ENCODE measurements at regions not wholly inside any gene's neighbourhood (a gene's known extent, or its start where the extent isn't known, plus 50 kb on each side); places are given as distances from the start of the nearest gene placed in this dataset.

DNA sequence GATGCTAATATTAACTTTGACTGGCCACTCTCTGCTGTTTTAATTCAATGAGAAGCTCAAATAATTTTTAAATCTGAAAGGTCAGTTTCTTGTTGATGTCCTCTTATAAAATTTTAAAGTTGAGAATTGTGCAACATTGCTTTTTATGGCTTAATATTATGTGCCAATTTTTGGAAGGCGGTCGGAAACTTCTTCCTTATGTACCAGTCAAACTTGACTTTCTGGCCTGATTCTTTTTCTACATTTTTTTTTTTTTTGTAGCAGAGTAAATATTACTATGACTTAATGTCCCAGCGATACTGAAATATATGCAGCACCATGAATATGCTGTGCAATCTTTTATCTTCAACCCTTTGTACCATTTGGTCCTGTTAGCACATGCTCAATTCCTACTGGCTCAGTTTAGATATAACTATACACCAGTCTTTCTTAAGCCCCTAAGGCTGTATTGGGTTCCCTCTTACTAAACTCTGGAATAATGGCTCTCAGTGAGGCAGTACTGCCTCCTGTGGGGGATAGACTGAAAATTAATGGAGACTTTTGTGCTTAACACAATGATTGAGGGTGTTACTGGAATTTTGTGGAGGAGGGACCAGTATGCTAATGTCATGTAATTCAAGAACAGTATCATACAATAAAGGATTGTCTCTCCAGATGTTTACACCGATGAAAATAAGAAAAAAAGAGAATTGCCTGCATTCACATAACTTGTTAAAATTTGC, 156.4 kb upstream of the SYNCRIP start (continued):
- TF ChIP-seq, protein P1, sequence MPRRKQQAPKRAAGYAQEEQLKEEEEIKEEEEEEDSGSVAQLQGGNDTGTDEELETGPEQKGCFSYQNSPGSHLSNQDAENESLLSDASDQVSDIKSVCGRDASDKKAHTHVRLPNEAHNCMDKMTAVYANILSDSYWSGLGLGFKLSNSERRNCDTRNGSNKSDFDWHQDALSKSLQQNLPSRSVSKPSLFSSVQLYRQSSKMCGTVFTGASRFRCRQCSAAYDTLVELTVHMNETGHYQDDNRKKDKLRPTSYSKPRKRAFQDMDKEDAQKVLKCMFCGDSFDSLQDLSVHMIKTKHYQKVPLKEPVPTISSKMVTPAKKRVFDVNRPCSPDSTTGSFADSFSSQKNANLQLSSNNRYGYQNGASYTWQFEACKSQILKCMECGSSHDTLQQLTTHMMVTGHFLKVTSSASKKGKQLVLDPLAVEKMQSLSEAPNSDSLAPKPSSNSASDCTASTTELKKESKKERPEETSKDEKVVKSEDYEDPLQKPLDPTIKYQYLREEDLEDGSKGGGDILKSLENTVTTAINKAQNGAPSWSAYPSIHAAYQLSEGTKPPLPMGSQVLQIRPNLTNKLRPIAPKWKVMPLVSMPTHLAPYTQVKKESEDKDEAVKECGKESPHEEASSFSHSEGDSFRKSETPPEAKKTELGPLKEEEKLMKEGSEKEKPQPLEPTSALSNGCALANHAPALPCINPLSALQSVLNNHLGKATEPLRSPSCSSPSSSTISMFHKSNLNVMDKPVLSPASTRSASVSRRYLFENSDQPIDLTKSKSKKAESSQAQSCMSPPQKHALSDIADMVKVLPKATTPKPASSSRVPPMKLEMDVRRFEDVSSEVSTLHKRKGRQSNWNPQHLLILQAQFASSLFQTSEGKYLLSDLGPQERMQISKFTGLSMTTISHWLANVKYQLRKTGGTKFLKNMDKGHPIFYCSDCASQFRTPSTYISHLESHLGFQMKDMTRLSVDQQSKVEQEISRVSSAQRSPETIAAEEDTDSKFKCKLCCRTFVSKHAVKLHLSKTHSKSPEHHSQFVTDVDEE (CRISPR knock-in tag; IDR thresholded peaks at IDR 0.05), result no peak
- TF ChIP-seq ZC3H10 (CRISPR knock-in tag; IDR thresholded peaks at IDR 0.05) (no peak), ZNF8 (CRISPR knock-in tag; IDR thresholded peaks at IDR 0.05) (no peak), CREB5 (CRISPR knock-in tag; IDR thresholded peaks at IDR 0.05; ENCODE audit: low read depth) (no peak), ESRRG (CRISPR knock-in tag; IDR thresholded peaks at IDR 0.05) (no peak), TOX (CRISPR knock-in tag; IDR thresholded peaks at IDR 0.05; ENCODE audit: borderline replicate concordance) (no peak), ISL1 (CRISPR knock-in tag; IDR thresholded peaks at IDR 0.05) (no peak), ZFP3 (CRISPR knock-in tag; IDR thresholded peaks at IDR 0.05) (no peak), ZNF70 (CRISPR knock-in tag; IDR thresholded peaks at IDR 0.05) (no peak), SNAI2 (CRISPR knock-in tag; IDR thresholded peaks at IDR 0.05) (no peak)

DNA sequence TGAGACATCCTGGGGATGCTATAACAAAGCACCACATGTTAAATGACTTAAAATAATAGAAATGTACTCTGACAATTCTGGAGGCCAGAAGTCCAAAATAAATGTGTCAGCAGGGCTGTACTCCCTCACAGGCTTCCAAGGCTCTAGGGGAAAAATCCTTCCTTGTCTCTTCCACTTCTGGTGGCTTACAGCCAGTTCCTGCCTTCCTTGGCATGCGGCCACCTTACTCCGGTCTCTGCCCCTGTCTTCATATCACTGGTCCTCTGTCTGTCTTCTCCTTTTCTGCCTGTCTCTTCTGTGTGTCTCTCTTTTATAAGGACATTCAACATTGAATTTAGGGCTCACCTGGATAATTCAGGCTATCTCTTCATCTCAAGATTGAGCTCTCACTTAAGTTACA, 155.3 kb upstream of the SYNCRIP start:
- TF ChIP-seq TOX (CRISPR knock-in tag; IDR thresholded peaks at IDR 0.05; ENCODE audit: borderline replicate concordance) (no peak), ZNF70 (CRISPR knock-in tag; IDR thresholded peaks at IDR 0.05) (no peak), CREB5 (CRISPR knock-in tag; IDR thresholded peaks at IDR 0.05; ENCODE audit: low read depth) (no peak), PATZ1 (CRISPR knock-in tag; IDR thresholded peaks at IDR 0.05; ENCODE audit: borderline replicate concordance) (no peak), ZNF8 (CRISPR knock-in tag; IDR thresholded peaks at IDR 0.05) (no peak), BACH2 (CRISPR knock-in tag; IDR thresholded peaks at IDR 0.05; ENCODE audit: borderline replicate concordance) (no peak), ZC3H10 (CRISPR knock-in tag; IDR thresholded peaks at IDR 0.05) (no peak), RARB (CRISPR knock-in tag; IDR thresholded peaks at IDR 0.05) (no peak)
- ATAC-seq, result no peak

DNA sequence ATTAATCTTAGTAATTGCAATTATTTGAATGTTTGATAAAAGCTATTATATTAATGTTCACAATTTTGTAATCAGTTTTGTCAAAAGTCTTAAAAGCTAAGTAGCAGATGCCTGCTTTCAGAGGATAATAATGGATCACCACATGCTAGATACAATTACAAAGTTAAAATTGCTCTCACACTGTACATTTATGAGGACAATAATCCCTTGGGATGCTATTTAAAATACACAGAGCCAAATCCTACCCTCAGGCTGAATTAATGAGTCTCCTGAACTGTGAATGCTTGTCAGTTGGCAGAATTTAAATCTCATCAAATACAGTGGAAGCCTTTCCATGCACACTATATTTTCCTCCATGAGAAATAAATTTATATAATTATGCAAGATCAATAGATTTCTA, 153.3 kb upstream of the SYNCRIP start:
- no peak for ATAC-seq
- TF ChIP-seq CSRNP3 (CRISPR knock-in tag; IDR thresholded peaks at IDR 0.05) (no peak), SNAI2 (CRISPR knock-in tag; IDR thresholded peaks at IDR 0.05) (no peak), ZFP30 (CRISPR knock-in tag; IDR thresholded peaks at IDR 0.05) (no peak), ZC3H10 (CRISPR knock-in tag; IDR thresholded peaks at IDR 0.05) (no peak), CREB5 (CRISPR knock-in tag; IDR thresholded peaks at IDR 0.05; ENCODE audit: low read depth) (no peak), OSR1 (CRISPR knock-in tag; IDR thresholded peaks at IDR 0.05) (no peak), PPARA (CRISPR knock-in tag; IDR thresholded peaks at IDR 0.05; ENCODE audit: borderline replicate concordance) (no peak), ISL1 (CRISPR knock-in tag; IDR thresholded peaks at IDR 0.05) (no peak), CSDC2 (CRISPR knock-in tag; IDR thresholded peaks at IDR 0.05) (no peak), ZNF8 (CRISPR knock-in tag; IDR thresholded peaks at IDR 0.05) (no peak), BACH2 (CRISPR knock-in tag; IDR thresholded peaks at IDR 0.05; ENCODE audit: borderline replicate concordance) (no peak), ZFP3 (CRISPR knock-in tag; IDR thresholded peaks at IDR 0.05) (no peak), ZNF565 (CRISPR knock-in tag; conservative IDR thresholded peaks at IDR 0.05; ENCODE audit: low read depth) (no peak), GLIS3 (CRISPR knock-in tag; IDR thresholded peaks at IDR 0.05) (no peak), PATZ1 (CRISPR knock-in tag; IDR thresholded peaks at IDR 0.05; ENCODE audit: borderline replicate concordance) (no peak), TOX (CRISPR knock-in tag; IDR thresholded peaks at IDR 0.05; ENCODE audit: borderline replicate concordance) (no peak)
- TF ChIP-seq, protein P1 (CRISPR knock-in tag; IDR thresholded peaks at IDR 0.05), result no peak

All from SK-N-SH treated with all-trans-retinoic acid at 6 μM for 48 hours (cell line).